Mammary epithelial cell (primary cell): ENCODE measurements at regions not wholly inside any gene's neighbourhood (a gene's known extent, or its start where the extent isn't known, plus 50 kb on each side); places are given as distances from the start of the nearest gene placed in this dataset.

Experiments
- EZH2 ChIP-seq: IDR thresholded peaks from 2 replicates; pipeline ENCODE4 v1.6.1; 2012; ENCODE audit warnings: low read length, inconsistent platforms, borderline replicate concordance
- TF ChIP-seq, protein P1 (sequence below), 2 donors: IDR thresholded peaks in 1 of 2; conservative IDR thresholded peaks in 1 of 2; 2 replicates each; pipeline ENCODE4 v1.5.1; 2011 to 2012; ENCODE audit warnings: inconsistent platforms in 2 of 2, low read length in 2 of 2, mild to moderate bottlenecking in 2 of 2, control low read depth in 1 of 2, low read depth in 1 of 2; ENCODE audit not compliant: insufficient read depth in 1 of 2; ENCODE audit errors: extremely low read depth in 1 of 2

DNA sequence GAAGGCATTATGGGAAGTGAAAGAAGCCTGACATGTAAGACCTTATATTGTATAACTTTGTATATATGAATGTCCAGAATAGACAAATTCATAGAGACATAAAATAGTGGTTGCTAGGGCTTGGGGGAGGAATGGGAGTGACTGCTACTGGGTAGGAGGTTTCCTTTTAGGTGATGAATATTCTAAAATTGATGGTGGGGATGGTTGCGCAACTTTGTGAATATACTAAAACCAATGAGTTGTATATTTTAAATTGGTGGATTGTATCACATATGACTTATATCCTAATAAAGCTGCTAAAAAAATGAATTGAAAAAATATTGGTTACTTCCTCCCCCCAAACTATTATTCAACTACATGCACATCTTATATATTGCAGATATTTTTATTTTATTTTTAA lies 70.0 kb downstream of the UCHL1 start:
- no peak for TF ChIP-seq EZH2
- TF ChIP-seq, protein P1, sequence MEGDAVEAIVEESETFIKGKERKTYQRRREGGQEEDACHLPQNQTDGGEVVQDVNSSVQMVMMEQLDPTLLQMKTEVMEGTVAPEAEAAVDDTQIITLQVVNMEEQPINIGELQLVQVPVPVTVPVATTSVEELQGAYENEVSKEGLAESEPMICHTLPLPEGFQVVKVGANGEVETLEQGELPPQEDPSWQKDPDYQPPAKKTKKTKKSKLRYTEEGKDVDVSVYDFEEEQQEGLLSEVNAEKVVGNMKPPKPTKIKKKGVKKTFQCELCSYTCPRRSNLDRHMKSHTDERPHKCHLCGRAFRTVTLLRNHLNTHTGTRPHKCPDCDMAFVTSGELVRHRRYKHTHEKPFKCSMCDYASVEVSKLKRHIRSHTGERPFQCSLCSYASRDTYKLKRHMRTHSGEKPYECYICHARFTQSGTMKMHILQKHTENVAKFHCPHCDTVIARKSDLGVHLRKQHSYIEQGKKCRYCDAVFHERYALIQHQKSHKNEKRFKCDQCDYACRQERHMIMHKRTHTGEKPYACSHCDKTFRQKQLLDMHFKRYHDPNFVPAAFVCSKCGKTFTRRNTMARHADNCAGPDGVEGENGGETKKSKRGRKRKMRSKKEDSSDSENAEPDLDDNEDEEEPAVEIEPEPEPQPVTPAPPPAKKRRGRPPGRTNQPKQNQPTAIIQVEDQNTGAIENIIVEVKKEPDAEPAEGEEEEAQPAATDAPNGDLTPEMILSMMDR (conservative IDR thresholded peaks at IDR 0.05 in 1 of 2, IDR thresholded peaks at IDR 0.05 in 1 of 2; ENCODE audit: extremely low read depth in 1 of 2, insufficient read depth in 1 of 2, low read depth in 1 of 2, low read length in 2 of 2): no peak
